ENCODE measurements at regions not wholly inside any gene's neighbourhood (a gene's known extent, or its start where the extent isn't known, plus 50 kb on each side); places are given as distances from the start of the nearest gene placed in this dataset.

- TF ChIP-seq ZBTB33 (CRISPR knock-in tag; IDR thresholded peaks at IDR 0.05) (no peak), ZC3H4 (CRISPR knock-in tag; IDR thresholded peaks at IDR 0.05; ENCODE audit: borderline replicate concordance) (no peak), UBTF (IDR thresholded peaks at IDR 0.05; ENCODE audit: borderline replicate concordance in 1 of 2, low read depth in 2 of 2, low read length in 2 of 2) (no peak), MAFK (IDR thresholded peaks at IDR 0.05; ENCODE audit: low read length) (no peak)
These were observed 137.2 kb upstream of the ARHGAP5 start (continued) for GRCh38 chr14:31939934-31940333.

GRCh38 chr14:31941487-31941886, 135.6 kb upstream of the ARHGAP5 start:
- H3K27me3 ChIP-seq (ENCODE audit: control insufficient read depth in 2 of 2, insufficient read depth in 2 of 2, low read length in 2 of 2): no peaks in the 10 kb centered on the region
- no peak for TF ChIP-seq ZBTB11 (CRISPR knock-in tag; IDR thresholded peaks at IDR 0.05)
- no peak for TF ChIP-seq TRIM24 (IDR thresholded peaks at IDR 0.05)
- TF ChIP-seq RBFOX2 (IDR thresholded peaks at IDR 0.05; ENCODE audit: low read depth, low read length): no peak
- no peak for TF ChIP-seq CHD4 (IDR thresholded peaks at IDR 0.05; ENCODE audit: insufficient read depth, insufficient replicate concordance, low read depth, low read length, poor library complexity, severe bottlenecking)
- no peak for TF ChIP-seq RBM34 (IDR thresholded peaks at IDR 0.05; ENCODE audit: borderline replicate concordance, insufficient read depth, low read length)
- TF ChIP-seq ZBTB9 (CRISPR knock-in tag; IDR thresholded peaks at IDR 0.05): no peak
- no peak for TF ChIP-seq RAD21 (CRISPR knock-in tag; conservative IDR thresholded peaks at IDR 0.05 in 1 of 2, IDR thresholded peaks at IDR 0.05 in 1 of 2)

More at GRCh38 chr14:31941487-31941886, 135.6 kb upstream of the ARHGAP5 start:
- no peak overlapping the region for H3K27ac ChIP-seq (ENCODE audit: extremely low read depth, low read depth, low read length)
- ATAC-seq (no peak), FAIRE-seq (no peak), DNase-seq (ENCODE audit: extremely low read depth in 1 of 4, low spot score in 3 of 4) (no peak)
- ChIA-PET POLR2A (no interaction called here), CTCF (ENCODE audit: low intra/inter-chr PET ratio) (no interaction called here)
- no peaks in the 10 kb centered on the region for H3K9me1 ChIP-seq (ENCODE audit: control insufficient read depth, insufficient read depth, low read length)
- peaks cover 0 to 17% of the 10 kb centered on the region in 2 experiments; a peak in 4 of 5 replicates for H3K4me1 ChIP-seq (replicated peaks in 1 of 2; ENCODE audit: control insufficient read depth in 2 of 2, insufficient read depth in 2 of 2, low read length in 2 of 2)
- H3K9me3 ChIP-seq (replicated peaks; ENCODE audit: control insufficient read depth, insufficient read depth, low read depth, low read length): no peaks in the 10 kb centered on the region
- intact Hi-C loops (cut with micrococcal nuclease): loop anchor here (5.0 kb wide), 1 partner anchor 71 kb away; no protein-coding TSS in a partner anchor
- no peaks in the 10 kb centered on the region for H3K36me3 ChIP-seq (ENCODE audit: control insufficient read depth, insufficient read depth, low read length)
- WGBS (ENCODE audit: insufficient coverage, low coverage, missing lambda C conversion rate): 0% methylated on average over 1 of the region's 1 CpG
- no TSS peak for BruUV-seq (replicated peaks)
- in situ Hi-C loops (cut with MboI): no loop called here
- no peaks in the 10 kb centered on the region for H4K20me1 ChIP-seq (replicated peaks; ENCODE audit: control insufficient read depth, insufficient read depth, low read length)
- H3K9ac ChIP-seq (ENCODE audit: insufficient read depth in 1 of 2, low read depth in 2 of 2, low read length in 2 of 2): no peak overlapping the region
- no peak overlapping the region for H3K4me2 ChIP-seq (ENCODE audit: insufficient read depth, low read length)
- H2AFZ ChIP-seq (ENCODE audit: low read depth, low read length): no peak overlapping the region
- no peaks in the 10 kb centered on the region for H3K79me2 ChIP-seq (ENCODE audit: control insufficient read depth, insufficient read depth, low read length)
- H3K4me3 ChIP-seq: no peak overlapping the region
